ENCODE measurements at regions not wholly inside any gene's neighbourhood (a gene's known extent, or its start where the extent isn't known, plus 50 kb on each side); places are given as distances from the start of the nearest gene placed in this dataset.

DNA sequence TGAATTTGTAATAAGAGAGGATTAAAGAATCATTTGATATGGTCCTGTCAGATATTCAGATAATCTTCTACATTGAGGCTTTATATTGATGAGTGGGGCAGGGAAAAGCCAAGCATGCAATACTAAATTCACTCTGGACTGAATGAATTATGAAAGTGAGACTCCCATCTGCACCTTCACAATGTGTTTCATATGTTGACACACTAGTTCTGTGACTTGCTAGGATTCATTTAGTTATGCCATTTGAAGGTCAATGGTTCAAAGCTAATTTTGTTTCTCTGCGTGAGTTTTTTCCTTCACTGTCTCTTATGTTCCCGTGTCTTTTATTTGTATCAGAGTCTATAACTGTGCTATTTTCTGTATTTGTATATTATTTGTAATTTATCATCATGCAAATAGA lies 1332.5 kb downstream of the KCNT2 start:
- ATAC-seq (ENCODE audit: low read depth): no peak
- TF ChIP-seq, protein P1, sequence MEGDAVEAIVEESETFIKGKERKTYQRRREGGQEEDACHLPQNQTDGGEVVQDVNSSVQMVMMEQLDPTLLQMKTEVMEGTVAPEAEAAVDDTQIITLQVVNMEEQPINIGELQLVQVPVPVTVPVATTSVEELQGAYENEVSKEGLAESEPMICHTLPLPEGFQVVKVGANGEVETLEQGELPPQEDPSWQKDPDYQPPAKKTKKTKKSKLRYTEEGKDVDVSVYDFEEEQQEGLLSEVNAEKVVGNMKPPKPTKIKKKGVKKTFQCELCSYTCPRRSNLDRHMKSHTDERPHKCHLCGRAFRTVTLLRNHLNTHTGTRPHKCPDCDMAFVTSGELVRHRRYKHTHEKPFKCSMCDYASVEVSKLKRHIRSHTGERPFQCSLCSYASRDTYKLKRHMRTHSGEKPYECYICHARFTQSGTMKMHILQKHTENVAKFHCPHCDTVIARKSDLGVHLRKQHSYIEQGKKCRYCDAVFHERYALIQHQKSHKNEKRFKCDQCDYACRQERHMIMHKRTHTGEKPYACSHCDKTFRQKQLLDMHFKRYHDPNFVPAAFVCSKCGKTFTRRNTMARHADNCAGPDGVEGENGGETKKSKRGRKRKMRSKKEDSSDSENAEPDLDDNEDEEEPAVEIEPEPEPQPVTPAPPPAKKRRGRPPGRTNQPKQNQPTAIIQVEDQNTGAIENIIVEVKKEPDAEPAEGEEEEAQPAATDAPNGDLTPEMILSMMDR (IDR thresholded peaks at IDR 0.05; ENCODE audit: poor library complexity, severe bottlenecking): no peak

DNA sequence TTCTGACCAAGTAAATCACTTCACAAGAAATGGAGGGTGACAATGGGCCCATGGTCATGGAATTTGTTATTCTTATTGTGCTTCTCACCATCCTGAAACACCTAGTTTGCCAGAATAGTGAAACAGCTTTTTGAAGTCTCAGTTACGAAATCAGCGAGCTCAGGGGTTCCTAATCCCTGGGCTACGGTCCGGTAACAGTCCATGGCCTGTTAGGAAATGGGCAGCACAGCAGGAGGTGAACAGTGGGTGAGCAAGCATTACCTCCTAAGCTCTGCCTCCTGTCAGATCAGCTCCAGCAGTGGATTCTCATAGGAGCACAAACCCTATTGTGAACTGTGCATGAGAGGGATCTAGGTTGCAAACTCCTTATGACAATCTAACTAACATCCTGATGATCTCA lies 1356.3 kb downstream of the KCNT2 start:
- H3K27ac ChIP-seq (ENCODE audit: poor library complexity, severe bottlenecking): no peak overlapping the region
- no peak for ATAC-seq (ENCODE audit: low read depth)
- H3K9me3 ChIP-seq (ENCODE audit: severe bottlenecking): no peaks in the 10 kb centered on the region
- TF ChIP-seq, protein P1 (IDR thresholded peaks at IDR 0.05; ENCODE audit: poor library complexity, severe bottlenecking): no peak
- no peaks in the 10 kb centered on the region for H3K27me3 ChIP-seq (ENCODE audit: insufficient read depth, poor library complexity, severe bottlenecking)
- H3K36me3 ChIP-seq (ENCODE audit: low read depth): no peaks in the 10 kb centered on the region
- H3K4me3 ChIP-seq (ENCODE audit: severe bottlenecking): no peak overlapping the region
- no peaks in the 10 kb centered on the region for H3K4me1 ChIP-seq (ENCODE audit: insufficient read depth, poor library complexity, severe bottlenecking)
- no peak for DNase-seq (ENCODE audit: low spot score)

More for the DNA sequence above, 1332.5 kb downstream of the KCNT2 start:
- Histone ChIP-seq H3K27ac (ENCODE audit: poor library complexity, severe bottlenecking) (no peak overlapping the region), H3K27me3 (ENCODE audit: insufficient read depth, poor library complexity, severe bottlenecking) (no peaks in the 10 kb centered on the region), H3K9me3 (ENCODE audit: severe bottlenecking) (no peaks in the 10 kb centered on the region), H3K36me3 (ENCODE audit: low read depth) (no peaks in the 10 kb centered on the region), H3K4me1 (ENCODE audit: insufficient read depth, poor library complexity, severe bottlenecking) (no peaks in the 10 kb centered on the region), H3K4me3 (ENCODE audit: severe bottlenecking) (no peak overlapping the region)
- DNase-seq (ENCODE audit: low spot score): no peak

DNA sequence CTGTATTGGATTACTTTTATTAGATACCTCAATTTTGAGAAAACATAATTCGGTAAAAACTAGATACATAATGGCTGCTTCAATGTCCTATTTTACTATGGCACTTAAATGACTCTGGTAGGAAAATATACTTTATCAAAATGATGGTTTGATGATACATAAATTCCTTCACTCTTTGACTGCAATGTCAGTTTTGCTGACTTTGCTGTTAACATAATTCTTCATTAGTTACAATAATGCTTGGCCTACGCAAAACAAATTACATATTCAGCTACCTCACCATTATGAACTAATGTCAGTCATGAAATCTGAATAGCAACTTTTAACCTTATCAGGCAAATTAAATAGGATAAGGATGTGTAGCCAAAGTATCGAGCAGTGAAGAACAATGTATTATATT lies 1364.7 kb downstream of the KCNT2 start:
- no peak overlapping the region for H3K27ac ChIP-seq (ENCODE audit: poor library complexity, severe bottlenecking)
- DNase-seq (ENCODE audit: low spot score): no peak
- TF ChIP-seq, protein P1 (IDR thresholded peaks at IDR 0.05; ENCODE audit: poor library complexity, severe bottlenecking): no peak
- no peaks in the 10 kb centered on the region for H3K9me3 ChIP-seq (ENCODE audit: severe bottlenecking)
- no peak for ATAC-seq (ENCODE audit: low read depth)
- no peaks in the 10 kb centered on the region for H3K4me1 ChIP-seq (ENCODE audit: insufficient read depth, poor library complexity, severe bottlenecking)
- no peaks in the 10 kb centered on the region for H3K36me3 ChIP-seq (ENCODE audit: low read depth)
- no peak overlapping the region for H3K4me3 ChIP-seq (ENCODE audit: severe bottlenecking)
- H3K27me3 ChIP-seq (ENCODE audit: insufficient read depth, poor library complexity, severe bottlenecking): no peaks in the 10 kb centered on the region

DNA sequence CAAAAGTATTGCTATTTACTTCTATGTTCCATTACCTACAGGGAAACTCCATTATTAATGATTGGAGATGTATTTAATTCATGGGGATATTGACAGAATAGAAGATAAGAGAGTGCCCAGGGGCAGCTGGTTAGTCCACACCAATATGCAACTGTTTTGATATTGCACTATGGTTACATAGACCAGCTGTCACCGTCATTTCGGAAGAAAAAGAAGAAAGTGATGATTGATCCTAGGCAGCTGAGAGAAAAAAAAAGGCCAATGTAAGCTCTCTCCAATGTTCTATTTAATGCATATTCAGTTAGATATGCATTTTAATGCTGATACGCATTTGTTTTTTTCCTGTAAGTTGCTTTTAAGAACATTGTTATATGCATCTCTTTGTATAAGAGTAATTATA lies 1367.2 kb downstream of the KCNT2 start:
- no peak for ATAC-seq (ENCODE audit: low read depth)
- Histone ChIP-seq H3K4me1 (ENCODE audit: insufficient read depth, poor library complexity, severe bottlenecking) (no peaks in the 10 kb centered on the region), H3K27me3 (ENCODE audit: insufficient read depth, poor library complexity, severe bottlenecking) (no peaks in the 10 kb centered on the region), H3K27ac (ENCODE audit: poor library complexity, severe bottlenecking) (no peak overlapping the region), H3K9me3 (ENCODE audit: severe bottlenecking) (no peaks in the 10 kb centered on the region), H3K36me3 (ENCODE audit: low read depth) (no peaks in the 10 kb centered on the region), H3K4me3 (ENCODE audit: severe bottlenecking) (no peak overlapping the region)
- no peak for DNase-seq (ENCODE audit: low spot score)
- TF ChIP-seq, protein P1 (IDR thresholded peaks at IDR 0.05; ENCODE audit: poor library complexity, severe bottlenecking): no peak

DNA sequence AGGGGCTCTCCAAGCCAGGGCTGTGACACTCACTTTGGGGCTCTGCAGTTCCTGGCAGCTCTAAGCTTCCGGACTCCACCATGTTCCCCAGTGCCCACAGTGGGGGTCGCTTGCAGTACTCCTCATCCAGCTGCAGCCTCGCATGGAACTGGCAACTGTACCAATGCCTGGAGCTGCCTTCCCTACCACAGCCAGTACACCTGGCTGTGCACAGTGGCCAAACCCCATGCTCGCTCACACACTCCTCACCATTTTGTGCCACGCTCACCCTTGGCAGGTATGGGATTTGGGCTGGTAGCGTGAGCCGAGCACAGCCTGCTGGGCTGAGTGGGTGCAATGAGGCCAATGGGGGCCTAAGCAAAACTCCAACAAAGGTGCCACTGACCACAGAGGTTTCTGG lies 1369.9 kb downstream of the KCNT2 start:
- TF ChIP-seq, protein P1 (IDR thresholded peaks at IDR 0.05; ENCODE audit: poor library complexity, severe bottlenecking): no peak
- Histone ChIP-seq H3K9me3 (ENCODE audit: severe bottlenecking) (no peaks in the 10 kb centered on the region), H3K36me3 (ENCODE audit: low read depth) (no peaks in the 10 kb centered on the region), H3K27ac (ENCODE audit: poor library complexity, severe bottlenecking) (no peak overlapping the region), H3K27me3 (ENCODE audit: insufficient read depth, poor library complexity, severe bottlenecking) (no peaks in the 10 kb centered on the region), H3K4me1 (ENCODE audit: insufficient read depth, poor library complexity, severe bottlenecking) (no peaks in the 10 kb centered on the region), H3K4me3 (ENCODE audit: severe bottlenecking) (no peak overlapping the region)
- ATAC-seq (ENCODE audit: low read depth): no peak
- DNase-seq (ENCODE audit: low spot score): no peak

Data from RWPE2 (cell line).